HepG2 (cell line): ENCODE measurements at regions not wholly inside any gene's neighbourhood (a gene's known extent, or its start where the extent isn't known, plus 50 kb on each side); places are given as distances from the start of the nearest gene placed in this dataset.

Source experiments
- ATAC-seq: fragments of 200-7000 bp; cut with Tn5 transposase; 3 replicates; pipeline ENCODE4 v1.9.1; 2020; ENCODE audit warnings: mild to moderate bottlenecking, moderate library complexity
- BruUV-seq: library from RNA; stranded (reverse); fragments of 400-500 nt; replicated peaks from 2 replicates; lab custom pipeline; 2021; lab: Mats Ljungman, UMichigan
- CTCF ChIA-PET: fragments of 300-600 bp; formaldehyde crosslinking; extraction: SDS; loops from one replicate; lab custom pipeline; 2021; ENCODE audit warnings: low total read pairs, inconsistent platforms, low intra/inter-chr PET ratio; lab: Yijun Ruan, JAX
- POLR2A ChIA-PET: fragments of 350-600 bp; sonication (Branson Sonifier 250); formaldehyde crosslinking; loops from one replicate; lab custom pipeline; 2020; ENCODE audit warnings: antibody characterized with exemption, inconsistent platforms; lab: Yijun Ruan, JAX
- DNase-seq: peaks from one replicate; pipeline ENCODE4 v3.0.0-alpha.2; 2015; ENCODE audit warnings: low spot score
- FAIRE-seq: peaks from 3 replicates; lab custom pipeline; 2011; peaks lifted over from hg19 to GRCh38; lab: Jason Lieb, UNC
- H2AFZ ChIP-seq: one replicate; pipeline ENCODE4 v1.6.1; 2011; ENCODE audit warnings: low read length, inconsistent platforms
- H3K27ac ChIP-seq: fragments of 300-600 bp; 3 replicates; pipeline ENCODE4 v1.8.0; 2011; ENCODE audit warnings: mixed run types, mild to moderate bottlenecking, mixed read lengths, low read length, inconsistent platforms; ENCODE audit not compliant: insufficient read depth; ENCODE audit errors: extremely low read length
- H3K27me3 ChIP-seq, 2 experiments: fragments of 200-600 bp in 1 of 2; 2 replicates in 1 of 2; 3 replicates in 1 of 2; pipeline versions ENCODE4 v1.6.0 to v1.8.0; 2011; ENCODE audit warnings: low read length in 2 of 2, mild to moderate bottlenecking in 2 of 2, moderate library complexity in 2 of 2, inconsistent platforms in 1 of 2; ENCODE audit not compliant: insufficient read depth in 2 of 2, control insufficient read depth in 1 of 2
- H3K36me3 ChIP-seq, 2 experiments: fragments of 200-600 bp in 1 of 2; replicated peaks in 1 of 2; 2 replicates in 1 of 2; 3 replicates in 1 of 2; pipeline versions ENCODE4 v1.5.1 to v1.8.0; 2011; ENCODE audit warnings: low read length in 2 of 2, inconsistent platforms in 1 of 2; ENCODE audit not compliant: insufficient read depth in 2 of 2, control insufficient read depth in 1 of 2
- H3K4me1 ChIP-seq: 2 replicates; pipeline ENCODE4 v1.5.1; 2012; ENCODE audit warnings: low read length, inconsistent platforms; ENCODE audit not compliant: insufficient read depth
- H3K4me2 ChIP-seq: 2 replicates; pipeline ENCODE4 v1.6.0; 2011; ENCODE audit warnings: low read depth, low read length, inconsistent platforms
- H3K4me3 ChIP-seq, 3 experiments: fragments of 200-600 bp in 1 of 3; sonication (generic), shearing (Covaris generic) in 1 of 3; replicated peaks in 1 of 3; 2 replicates each; pipeline ENCODE4 v1.5.1; 2011 to 2016; ENCODE audit warnings: low read length in 3 of 3, inconsistent platforms in 2 of 3, low read depth in 2 of 3, mild to moderate bottlenecking in 2 of 3, control low read depth in 1 of 3, mixed read lengths in 1 of 3; ENCODE audit not compliant: insufficient read depth in 1 of 3
- H3K79me2 ChIP-seq: one replicate; pipeline ENCODE4 v1.6.1; 2011; ENCODE audit warnings: low read length, inconsistent platforms; ENCODE audit not compliant: insufficient read depth
- H3K9ac ChIP-seq: 2 replicates; pipeline ENCODE4 v1.6.0; 2011; ENCODE audit warnings: mild to moderate bottlenecking, low read depth, low read length, inconsistent platforms; ENCODE audit not compliant: insufficient read depth
- H3K9me3 ChIP-seq: 2 replicates; pipeline ENCODE4 v1.5.1; 2012; ENCODE audit warnings: mild to moderate bottlenecking, low read length
- H4K20me1 ChIP-seq: 2 replicates; pipeline ENCODE4 v1.6.0; 2011; ENCODE audit warnings: inconsistent platforms, mild to moderate bottlenecking, low read length, moderate library complexity; ENCODE audit not compliant: insufficient read depth
- AKAP8 ChIP-seq: sonication (generic); formaldehyde crosslinking; IDR thresholded peaks from 2 replicates; pipeline ENCODE4 v1.5.1; 2020; ENCODE audit warnings: mild to moderate bottlenecking, missing genetic modification reagents
- GABPA ChIP-seq, 2 experiments: IDR thresholded peaks; 2 replicates each; pipeline ENCODE4 v1.6.1; 2011 to 2016; ENCODE audit warnings: low read depth in 2 of 2, low read length in 1 of 2, missing biosample characterization in 1 of 2, missing genetic modification characterization in 1 of 2
- HNRNPLL ChIP-seq: fragments of 200-400 bp; formaldehyde crosslinking; IDR thresholded peaks from 2 replicates; pipeline ENCODE4 v1.6.1; 2017; ENCODE audit warnings: mild to moderate bottlenecking, low read depth, low read length; ENCODE audit not compliant: poor library complexity, severe bottlenecking
- JARID2 ChIP-seq: sonication (generic); formaldehyde crosslinking; IDR thresholded peaks from 2 replicates; pipeline ENCODE4 v1.8.1; 2023; ENCODE audit warnings: missing genetic modification reagents, inconsistent platforms; ENCODE audit not compliant: insufficient replicate concordance
- PHF21A ChIP-seq: sonication (generic); formaldehyde crosslinking; IDR thresholded peaks from 2 replicates; pipeline ENCODE4 v1.5.0; 2020; ENCODE audit warnings: mild to moderate bottlenecking, missing genetic modification reagents
- RCOR2 ChIP-seq: IDR thresholded peaks from 2 replicates; pipeline ENCODE4 v1.6.1; 2016; ENCODE audit warnings: missing biosample characterization, missing genetic modification reagents
- TRIM24 ChIP-seq: sonication (generic); formaldehyde crosslinking; IDR thresholded peaks from 2 replicates; pipeline ENCODE4 v1.8.0; 2022; ENCODE audit warnings: mild to moderate bottlenecking, missing genetic modification reagents
- ZNF343 ChIP-seq: sonication (generic); formaldehyde crosslinking; IDR thresholded peaks from 2 replicates; pipeline ENCODE4 v1.4.0; 2020; ENCODE audit warnings: mild to moderate bottlenecking, missing genetic modification reagents
- WGBS: methylation state at CpG from one replicate; pipeline ENCODE4 v1.1.6; 2017; ENCODE audit warnings: low lambda C conversion rate; 5-methylcytosine and 5-hydroxymethylcytosine counted together
- in situ Hi-C: cut with HindIII; loops from 2 replicates; pipeline ENCODE4 v1.10.0; 2017; ENCODE audit warnings: low pct_unique_long_range_greater_than_20kb; ENCODE audit not compliant: extremely low pct_ligation_motif_present
- intact Hi-C: fragments of 100-400 bp; cut with micrococcal nuclease; formaldehyde crosslinking; loops from one replicate; pipeline ENCODE4 v1.10.0; 2022; ENCODE audit not compliant: unreplicated experiment
- TF ChIP-seq, protein P1 (sequence below): sonication (generic); formaldehyde crosslinking; IDR thresholded peaks from 2 replicates; pipeline ENCODE4 v1.5.0; 2020; ENCODE audit warnings: mild to moderate bottlenecking, missing genetic modification reagents, borderline replicate concordance
- TF ChIP-seq, protein P2 (sequence below): IDR thresholded peaks from 2 replicates; pipeline ENCODE4 v1.6.1; 2016; ENCODE audit warnings: missing compliant biosample characterization, missing genetic modification reagents, borderline replicate concordance
- TF ChIP-seq, protein P3 (sequence below): sonication (generic); formaldehyde crosslinking; IDR thresholded peaks from 2 replicates; pipeline ENCODE4 v1.4.0; 2020; ENCODE audit warnings: missing genetic modification reagents

DNA sequence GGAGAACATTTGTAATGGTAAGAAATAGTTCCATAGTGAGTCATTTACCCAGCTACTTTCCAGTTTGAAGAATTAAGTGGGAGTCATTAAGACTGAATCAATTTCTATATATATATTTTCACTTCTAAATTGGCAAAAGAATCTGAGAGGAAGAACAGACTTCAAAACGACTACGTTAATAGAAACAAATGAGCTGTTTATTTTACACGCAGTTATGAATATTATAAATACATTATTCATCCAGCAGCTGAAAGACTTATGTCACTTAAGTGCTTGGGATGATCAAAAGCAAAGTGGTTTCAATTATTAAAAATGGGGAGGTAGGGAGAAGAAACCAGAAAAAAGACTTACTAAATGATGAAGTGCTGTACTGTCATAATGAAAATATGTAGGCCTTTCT, 260.5 kb upstream of the DDX53 start (continued):
- TF ChIP-seq, protein P1, sequence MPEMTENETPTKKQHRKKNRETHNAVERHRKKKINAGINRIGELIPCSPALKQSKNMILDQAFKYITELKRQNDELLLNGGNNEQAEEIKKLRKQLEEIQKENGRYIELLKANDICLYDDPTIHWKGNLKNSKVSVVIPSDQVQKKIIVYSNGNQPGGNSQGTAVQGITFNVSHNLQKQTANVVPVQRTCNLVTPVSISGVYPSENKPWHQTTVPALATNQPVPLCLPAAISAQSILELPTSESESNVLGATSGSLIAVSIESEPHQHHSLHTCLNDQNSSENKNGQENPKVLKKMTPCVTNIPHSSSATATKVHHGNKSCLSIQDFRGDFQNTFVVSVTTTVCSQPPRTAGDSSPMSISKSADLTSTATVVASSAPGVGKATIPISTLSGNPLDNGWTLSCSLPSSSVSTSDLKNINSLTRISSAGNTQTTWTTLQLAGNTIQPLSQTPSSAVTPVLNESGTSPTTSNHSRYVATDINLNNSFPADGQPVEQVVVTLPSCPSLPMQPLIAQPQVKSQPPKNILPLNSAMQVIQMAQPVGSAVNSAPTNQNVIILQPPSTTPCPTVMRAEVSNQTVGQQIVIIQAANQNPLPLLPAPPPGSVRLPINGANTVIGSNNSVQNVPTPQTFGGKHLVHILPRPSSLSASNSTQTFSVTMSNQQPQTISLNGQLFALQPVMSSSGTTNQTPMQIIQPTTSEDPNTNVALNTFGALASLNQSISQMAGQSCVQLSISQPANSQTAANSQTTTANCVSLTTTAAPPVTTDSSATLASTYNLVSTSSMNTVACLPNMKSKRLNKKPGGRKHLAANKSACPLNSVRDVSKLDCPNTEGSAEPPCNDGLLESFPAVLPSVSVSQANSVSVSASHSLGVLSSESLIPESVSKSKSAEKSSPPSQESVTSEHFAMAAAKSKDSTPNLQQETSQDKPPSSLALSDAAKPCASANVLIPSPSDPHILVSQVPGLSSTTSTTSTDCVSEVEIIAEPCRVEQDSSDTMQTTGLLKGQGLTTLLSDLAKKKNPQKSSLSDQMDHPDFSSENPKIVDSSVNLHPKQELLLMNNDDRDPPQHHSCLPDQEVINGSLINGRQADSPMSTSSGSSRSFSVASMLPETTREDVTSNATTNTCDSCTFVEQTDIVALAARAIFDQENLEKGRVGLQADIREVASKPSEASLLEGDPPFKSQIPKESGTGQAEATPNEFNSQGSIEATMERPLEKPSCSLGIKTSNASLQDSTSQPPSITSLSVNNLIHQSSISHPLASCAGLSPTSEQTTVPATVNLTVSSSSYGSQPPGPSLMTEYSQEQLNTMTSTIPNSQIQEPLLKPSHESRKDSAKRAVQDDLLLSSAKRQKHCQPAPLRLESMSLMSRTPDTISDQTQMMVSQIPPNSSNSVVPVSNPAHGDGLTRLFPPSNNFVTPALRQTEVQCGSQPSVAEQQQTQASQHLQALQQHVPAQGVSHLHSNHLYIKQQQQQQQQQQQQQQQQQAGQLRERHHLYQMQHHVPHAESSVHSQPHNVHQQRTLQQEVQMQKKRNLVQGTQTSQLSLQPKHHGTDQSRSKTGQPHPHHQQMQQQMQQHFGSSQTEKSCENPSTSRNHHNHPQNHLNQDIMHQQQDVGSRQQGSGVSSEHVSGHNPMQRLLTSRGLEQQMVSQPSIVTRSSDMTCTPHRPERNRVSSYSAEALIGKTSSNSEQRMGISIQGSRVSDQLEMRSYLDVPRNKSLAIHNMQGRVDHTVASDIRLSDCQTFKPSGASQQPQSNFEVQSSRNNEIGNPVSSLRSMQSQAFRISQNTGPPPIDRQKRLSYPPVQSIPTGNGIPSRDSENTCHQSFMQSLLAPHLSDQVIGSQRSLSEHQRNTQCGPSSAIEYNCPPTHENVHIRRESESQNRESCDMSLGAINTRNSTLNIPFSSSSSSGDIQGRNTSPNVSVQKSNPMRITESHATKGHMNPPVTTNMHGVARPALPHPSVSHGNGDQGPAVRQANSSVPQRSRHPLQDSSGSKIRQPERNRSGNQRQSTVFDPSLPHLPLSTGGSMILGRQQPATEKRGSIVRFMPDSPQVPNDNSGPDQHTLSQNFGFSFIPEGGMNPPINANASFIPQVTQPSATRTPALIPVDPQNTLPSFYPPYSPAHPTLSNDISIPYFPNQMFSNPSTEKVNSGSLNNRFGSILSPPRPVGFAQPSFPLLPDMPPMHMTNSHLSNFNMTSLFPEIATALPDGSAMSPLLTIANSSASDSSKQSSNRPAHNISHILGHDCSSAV, result no peak

DNA sequence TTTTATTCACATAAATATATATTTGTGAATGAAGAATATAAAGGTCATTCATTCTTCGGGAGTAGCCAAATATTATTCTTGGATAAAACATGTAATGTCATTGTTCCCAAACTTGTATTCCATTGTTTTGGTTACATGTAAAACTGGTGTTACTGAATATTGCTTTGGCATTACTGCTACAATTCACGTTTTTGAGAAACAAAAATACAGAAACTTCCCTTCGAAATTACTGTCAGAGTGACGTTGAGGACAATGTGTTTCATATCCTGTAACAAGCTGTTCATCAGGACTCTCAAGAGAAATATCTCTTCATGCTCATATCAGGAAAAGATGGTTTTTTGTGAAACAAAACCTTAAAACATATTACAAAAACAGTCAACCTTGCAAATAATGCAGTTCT, 258.9 kb upstream of the DDX53 start:
- Histone ChIP-seq H3K4me3 (no peak overlapping the region), H3K79me2 (no peaks in the 10 kb centered on the region), H3K4me1 (no peaks in the 10 kb centered on the region), H3K36me3 (no peaks in the 10 kb centered on the region), H3K4me2 (no peak overlapping the region), H4K20me1 (no peaks in the 10 kb centered on the region), H2AFZ (no peak overlapping the region), H3K9me3 (no peaks in the 10 kb centered on the region), H3K27me3 (no peaks in the 10 kb centered on the region), H3K27ac (no peak overlapping the region)
- in situ Hi-C loops, result loop anchor here (10.0 kb wide), 1 partner anchor 606 kb away; no protein-coding TSS in a partner anchor
- ChIA-PET CTCF (no interaction called here), POLR2A (no interaction called here)
- no TSS peak for BruUV-seq
- DNase-seq (no peak), ATAC-seq (no peak)
- intact Hi-C loops, result loop anchor here (10.0 kb wide), 1 partner anchor 356 kb away; no protein-coding TSS in a partner anchor
- 23% methylated on average over 4 of the region's 4 CpGs for WGBS
- TF ChIP-seq, protein P2, sequence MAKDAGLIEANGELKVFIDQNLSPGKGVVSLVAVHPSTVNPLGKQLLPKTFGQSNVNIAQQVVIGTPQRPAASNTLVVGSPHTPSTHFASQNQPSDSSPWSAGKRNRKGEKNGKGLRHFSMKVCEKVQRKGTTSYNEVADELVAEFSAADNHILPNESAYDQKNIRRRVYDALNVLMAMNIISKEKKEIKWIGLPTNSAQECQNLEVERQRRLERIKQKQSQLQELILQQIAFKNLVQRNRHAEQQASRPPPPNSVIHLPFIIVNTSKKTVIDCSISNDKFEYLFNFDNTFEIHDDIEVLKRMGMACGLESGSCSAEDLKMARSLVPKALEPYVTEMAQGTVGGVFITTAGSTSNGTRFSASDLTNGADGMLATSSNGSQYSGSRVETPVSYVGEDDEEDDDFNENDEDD (CRISPR knock-in tag), result no peak
- TF ChIP-seq, protein P3, sequence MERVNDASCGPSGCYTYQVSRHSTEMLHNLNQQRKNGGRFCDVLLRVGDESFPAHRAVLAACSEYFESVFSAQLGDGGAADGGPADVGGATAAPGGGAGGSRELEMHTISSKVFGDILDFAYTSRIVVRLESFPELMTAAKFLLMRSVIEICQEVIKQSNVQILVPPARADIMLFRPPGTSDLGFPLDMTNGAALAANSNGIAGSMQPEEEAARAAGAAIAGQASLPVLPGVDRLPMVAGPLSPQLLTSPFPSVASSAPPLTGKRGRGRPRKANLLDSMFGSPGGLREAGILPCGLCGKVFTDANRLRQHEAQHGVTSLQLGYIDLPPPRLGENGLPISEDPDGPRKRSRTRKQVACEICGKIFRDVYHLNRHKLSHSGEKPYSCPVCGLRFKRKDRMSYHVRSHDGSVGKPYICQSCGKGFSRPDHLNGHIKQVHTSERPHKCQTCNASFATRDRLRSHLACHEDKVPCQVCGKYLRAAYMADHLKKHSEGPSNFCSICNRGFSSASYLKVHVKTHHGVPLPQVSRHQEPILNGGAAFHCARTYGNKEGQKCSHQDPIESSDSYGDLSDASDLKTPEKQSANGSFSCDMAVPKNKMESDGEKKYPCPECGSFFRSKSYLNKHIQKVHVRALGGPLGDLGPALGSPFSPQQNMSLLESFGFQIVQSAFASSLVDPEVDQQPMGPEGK, result no peak
- no peak for TF ChIP-seq PHF21A (CRISPR knock-in tag)
- no peak for TF ChIP-seq GABPA (IDR thresholded peaks at IDR 0.05; ENCODE audit: low read depth, low read length)
- TF ChIP-seq GABPA (CRISPR knock-in tag; IDR thresholded peaks at IDR 0.05; ENCODE audit: low read depth), result no peak
- TF ChIP-seq TRIM24 (CRISPR knock-in tag), result no peak
- no peak for TF ChIP-seq JARID2 (CRISPR knock-in tag)
- no peak for TF ChIP-seq AKAP8
- TF ChIP-seq RCOR2 (CRISPR knock-in tag), result no peak
- no peak for TF ChIP-seq HNRNPLL
- TF ChIP-seq ZNF343 (CRISPR knock-in tag), result no peak
- TF ChIP-seq, all 625 proteins: peak for 0
- FAIRE-seq, result no peak
- no peak overlapping the region for H3K9ac ChIP-seq
